IPS DF 19.7 (cell line): ENCODE measurements at regions not wholly inside any gene's neighbourhood (a gene's known extent, or its start where the extent isn't known, plus 50 kb on each side); places are given as distances from the start of the nearest gene placed in this dataset.

ENCODE experiments used
- DNase-seq: peaks from one replicate; pipeline ENCODE4 v3.0.0-alpha.2; 2013; ENCODE audit warnings: low read depth, low spot score

DNA sequence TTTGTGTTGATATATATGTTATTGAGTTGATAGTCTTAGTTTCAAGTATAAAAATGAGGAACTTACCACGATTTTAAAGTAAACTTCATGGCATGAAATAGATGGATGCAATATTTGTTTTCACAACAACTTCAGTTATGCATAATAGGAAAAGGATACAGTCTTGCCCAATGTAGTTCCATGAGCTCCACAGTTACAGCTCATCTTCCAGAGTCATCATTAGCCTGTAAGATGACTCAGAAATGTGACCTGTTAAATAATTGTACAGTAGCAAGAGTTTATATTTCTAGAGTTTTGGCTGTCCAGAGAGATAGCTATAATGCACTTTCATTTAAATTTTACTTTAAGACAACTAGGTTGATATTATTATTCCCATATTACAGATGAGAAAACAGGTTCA, 80.9 kb upstream of the ARHGAP28 start:
- no peak for DNase-seq

DNA sequence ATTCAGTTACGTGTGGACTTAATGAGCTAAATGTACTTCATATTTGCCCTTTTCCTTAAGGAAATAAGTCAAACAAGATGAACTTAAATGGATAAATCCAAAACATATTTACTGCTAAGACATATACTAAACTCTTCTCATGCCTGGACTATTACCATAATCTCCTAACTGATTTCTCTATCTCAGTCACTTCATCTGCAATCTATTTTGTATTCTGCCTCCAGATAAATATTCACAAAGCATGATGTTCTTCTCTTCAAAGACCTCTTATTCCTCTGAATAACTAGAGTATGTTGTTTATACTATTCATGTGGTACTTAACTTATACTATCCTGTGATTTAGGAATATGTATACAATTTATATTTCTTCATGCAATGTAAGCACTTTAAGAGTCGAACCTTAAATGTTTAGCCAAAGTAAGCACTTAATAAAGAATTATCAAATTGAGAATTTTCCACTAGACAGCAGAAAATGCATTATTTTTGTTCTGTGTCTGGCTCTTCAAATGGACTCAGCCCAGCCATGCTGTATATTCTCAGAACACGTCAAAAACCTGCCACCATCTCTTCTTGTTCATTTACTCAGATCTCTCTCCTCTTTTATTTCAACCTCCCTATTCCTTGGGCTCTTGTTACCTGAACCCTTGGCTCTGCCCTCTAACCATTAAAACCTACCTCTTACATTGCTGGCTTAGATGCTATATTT, 79.9 kb upstream of the ARHGAP28 start:
- no peak for DNase-seq

DNA sequence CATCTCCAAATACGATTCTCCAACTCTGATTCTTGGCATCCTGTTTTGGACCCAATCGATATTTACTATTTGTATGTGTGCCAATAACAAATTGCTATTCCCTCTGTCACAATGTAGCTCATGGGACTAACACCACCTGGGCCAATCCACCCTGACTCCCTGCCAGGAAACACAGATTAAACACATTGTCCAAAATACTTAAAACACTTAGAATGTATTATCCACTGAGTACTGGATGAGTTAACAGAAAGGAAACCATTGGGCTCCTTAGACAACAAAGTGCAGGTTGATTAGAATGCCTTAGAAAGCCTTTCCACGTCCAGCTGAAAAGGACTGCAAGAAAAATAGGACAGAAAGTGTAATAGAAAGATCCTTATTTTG, 79.4 kb upstream of the ARHGAP28 start:
- no peak for DNase-seq

DNA sequence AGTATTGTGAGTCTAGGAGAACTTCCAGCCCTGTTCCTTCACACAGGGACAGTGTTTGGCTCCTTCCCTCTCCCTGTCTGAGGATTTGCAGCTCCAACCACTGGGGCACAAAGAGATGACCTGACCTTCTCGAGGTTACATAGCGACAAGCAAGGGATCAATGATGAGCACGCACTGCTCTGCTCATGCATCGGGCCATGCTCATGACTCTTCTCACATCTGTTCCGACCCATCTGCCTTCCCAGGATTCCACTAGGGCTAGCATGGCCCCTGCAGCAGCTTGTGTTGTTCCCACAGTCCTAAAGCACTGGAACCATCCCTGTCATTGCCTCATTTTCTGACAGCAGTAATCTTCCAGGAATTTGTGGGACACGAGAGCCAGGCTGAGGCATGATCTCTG, 78.8 kb upstream of the ARHGAP28 start:
- no peak for DNase-seq

DNA sequence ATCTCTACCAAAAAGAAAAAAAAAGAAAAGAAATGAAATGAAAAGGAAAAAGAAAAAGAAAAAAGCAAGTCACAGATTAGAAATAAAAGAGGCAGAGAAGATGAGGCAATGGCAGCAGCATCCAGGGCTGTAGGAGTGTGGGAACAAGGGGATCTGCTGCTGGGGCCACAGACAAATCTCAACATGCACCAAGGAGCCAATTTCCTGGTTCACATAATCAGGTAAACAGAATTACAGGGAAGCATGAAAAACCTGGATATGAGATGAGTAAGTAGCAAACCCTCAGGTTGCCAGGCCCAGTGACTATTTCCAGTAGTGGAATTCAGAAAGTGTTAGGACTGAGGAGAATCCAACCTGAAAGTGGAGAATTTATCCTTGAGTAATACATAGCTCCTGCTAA, 77.4 kb upstream of the ARHGAP28 start:
- no peak for DNase-seq

DNA sequence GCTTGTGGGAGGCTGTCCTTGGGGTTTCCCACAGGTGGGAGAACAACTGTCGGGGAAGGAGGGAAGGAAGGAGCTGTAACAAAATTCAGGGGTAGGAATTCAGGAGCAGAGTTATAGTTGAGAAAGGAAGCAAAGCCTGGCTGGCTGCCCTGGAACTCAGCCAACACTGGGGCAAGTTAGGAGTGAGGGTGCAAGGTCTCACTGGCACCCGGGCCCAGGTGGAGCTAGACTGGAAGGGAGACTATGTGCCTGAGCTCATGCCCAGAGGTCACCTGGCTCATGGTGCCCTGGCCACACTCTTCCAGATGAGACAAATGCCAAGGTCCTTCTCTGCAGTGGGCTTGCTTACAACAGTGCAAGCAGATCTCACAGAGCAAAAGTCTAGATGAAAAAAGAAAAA, 75.6 kb upstream of the ARHGAP28 start:
- DNase-seq, result no peak

DNA sequence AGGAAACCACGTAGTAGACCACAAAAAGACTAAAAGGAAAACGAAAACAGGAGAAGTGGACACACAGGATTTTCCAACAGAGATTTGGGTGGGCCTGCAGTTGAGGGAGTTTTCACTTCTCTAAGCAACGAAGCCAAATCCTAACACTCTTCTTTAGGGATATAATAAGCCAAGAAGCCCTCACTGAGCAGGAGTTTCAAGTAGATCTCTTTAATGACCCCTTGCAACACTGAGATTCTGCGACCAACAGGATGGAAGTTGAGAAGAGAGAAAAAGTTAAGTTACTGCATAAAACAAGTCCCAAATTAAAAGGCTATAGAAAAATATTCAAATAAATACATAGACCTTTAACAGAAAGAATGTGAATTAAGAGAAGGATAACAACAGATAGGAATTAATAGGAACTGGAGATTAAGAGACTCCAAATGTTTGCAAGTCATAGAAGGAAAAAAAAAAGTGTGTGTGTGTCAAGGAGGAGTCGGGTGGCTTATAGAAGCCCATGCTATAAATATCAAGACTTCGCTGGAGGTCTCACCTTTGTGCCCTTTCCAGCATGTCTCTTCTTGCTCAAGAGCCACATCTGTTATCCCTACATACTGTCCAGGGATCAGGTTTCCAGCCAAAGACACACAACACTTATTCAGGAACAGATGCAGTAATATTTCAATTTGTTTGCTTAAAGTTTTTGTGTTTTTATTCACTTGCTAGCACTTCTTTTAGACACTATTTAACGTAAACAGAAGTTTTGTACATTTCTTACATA, 69.4 kb upstream of the ARHGAP28 start:
- no peak for DNase-seq

DNA sequence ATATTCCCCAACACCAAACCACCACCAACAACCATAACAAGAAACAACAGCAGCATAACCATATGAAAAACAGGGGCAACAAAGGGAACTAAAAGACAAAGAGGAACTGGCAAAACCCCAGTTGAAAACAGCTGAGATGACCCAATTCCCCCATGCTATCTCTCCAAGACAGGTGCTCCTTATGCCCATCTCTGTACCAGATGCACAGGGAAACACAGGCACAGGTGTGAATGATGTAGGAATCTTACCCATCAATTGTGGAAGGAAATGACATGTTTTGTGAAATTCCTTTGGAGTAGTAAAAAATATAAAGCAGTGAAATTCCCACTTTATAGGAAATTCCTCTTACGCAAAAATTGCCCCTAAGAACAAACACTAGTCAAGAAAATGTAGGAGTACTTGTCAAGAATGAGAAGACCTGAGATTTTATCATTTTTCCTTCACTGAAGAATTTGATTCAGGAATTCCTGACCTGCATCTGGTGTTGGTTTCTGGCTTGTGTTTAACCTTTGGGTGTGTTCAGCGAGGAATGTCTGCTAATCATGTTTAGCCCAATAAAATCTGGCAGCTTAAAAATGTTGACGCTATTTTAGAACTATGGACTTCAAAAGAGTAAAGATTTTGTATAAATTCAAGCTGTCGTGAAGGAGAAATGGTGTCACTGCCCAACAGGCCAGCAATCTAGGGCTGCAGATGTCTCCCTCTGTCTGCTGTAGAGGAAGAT, 67.7 kb upstream of the ARHGAP28 start:
- no peak for DNase-seq

DNA sequence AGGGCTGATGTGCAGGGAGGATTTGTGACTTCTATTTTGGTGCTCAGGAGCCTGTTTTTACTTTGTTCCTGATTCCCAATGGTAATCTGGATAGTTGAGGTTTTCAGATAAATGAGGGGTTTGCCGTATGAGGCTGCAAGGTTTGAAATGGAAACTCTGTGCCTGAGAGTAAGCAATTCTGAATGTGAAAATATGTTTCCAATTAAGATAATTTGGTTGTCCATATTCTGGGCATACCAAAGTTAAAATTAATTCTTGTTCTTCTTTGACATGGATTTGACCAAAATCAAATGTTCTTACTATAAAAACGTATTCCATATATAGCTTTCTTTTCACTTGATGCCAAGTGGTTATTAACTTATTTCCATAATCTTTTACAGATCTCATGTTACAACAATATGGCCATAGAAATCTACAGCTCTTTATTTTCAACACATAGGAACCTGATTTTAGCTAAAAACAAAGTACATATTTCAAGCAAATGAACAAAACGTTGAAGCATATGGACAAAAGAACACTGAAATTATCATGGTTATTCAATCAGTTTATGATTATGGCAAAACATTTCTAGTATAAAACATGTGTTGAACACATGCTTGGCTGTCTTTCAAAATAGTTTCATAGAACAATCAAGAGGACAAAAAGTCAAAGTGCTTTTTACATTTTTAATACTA, 63.4 kb upstream of the ARHGAP28 start:
- no peak for DNase-seq

DNA sequence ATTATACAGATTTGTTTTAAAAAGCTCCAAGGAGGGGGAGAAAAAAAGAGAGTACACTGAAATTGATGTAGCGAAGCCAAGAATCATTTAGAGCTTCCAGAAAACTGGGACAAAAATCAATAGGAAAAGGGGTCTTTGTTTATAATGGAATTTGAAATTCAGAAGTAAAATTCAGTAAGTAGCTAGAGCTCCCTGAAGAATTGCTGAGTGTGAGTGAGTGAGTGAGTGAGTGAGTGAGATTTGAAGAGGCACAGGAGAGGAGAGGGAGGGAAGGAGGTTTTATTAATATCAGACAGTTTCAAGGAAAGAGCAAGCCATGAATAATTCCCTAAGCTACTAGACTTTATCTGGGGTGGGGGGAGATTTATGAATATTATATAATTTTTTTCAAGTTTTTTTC, 60.7 kb upstream of the ARHGAP28 start:
- no peak for DNase-seq

DNA sequence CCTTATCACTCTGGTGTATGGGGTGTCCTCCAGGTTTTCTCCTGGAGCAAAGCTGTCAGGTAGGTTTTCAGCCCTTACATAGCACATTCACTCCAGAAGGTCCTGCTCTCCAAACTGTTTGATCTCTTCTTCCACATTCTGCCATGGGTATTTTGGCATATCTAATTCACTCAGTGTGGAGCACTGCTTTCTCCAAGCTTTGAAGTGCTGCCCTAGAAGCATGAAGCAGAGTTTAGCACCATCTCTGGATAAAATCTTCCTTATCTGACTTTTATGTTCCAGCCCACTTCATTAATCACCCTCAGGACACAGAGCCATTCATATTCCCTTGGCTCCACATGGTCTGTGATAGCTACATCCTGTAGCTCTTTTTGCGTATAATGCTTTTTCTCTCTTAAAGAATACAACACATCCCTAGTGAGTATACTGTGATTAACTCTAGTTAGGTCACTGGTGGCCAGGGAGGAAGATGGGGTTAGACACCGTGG, 56.7 kb upstream of the ARHGAP28 start:
- no peak for DNase-seq

DNA sequence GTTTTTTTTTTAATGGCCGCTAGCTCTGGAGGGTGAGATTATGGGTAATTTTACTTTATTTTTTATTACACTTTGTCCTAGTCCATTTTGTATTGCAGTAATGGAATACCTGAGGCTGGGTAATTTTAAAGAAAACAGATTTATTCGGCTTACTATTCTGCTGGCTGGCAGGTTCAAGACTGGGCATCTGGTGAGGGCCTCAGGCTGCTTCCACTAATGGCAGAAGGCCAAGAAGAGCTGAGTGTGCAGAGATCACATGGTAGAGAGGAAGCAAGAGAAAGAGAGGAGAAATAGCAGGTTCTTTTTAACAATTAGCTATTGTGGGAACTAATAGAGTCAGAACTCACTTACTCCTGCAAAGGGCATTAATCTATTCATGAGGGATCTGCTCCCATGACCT, 52.4 kb upstream of the ARHGAP28 start:
- no peak for DNase-seq

DNA sequence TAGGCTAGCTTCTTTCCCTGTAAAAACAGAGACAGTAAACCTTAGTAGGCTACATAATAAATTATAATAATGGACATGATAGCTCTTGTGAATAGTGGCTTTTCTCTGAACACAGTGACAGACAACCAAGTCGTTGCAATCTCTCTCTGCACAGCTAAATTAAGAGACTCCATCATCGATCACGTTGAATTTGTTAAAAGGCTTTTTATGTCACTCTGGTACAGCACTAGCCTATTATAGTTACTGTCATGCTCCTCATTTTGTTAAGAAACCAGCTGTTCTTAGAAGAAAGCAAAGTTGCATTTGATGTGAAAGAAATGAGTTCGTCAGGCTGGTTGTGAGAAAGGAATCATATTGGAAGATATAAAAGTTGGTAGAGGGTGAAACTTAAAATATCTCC, 50.3 kb upstream of the ARHGAP28 start:
- DNase-seq, result no peak
